Activated CD4-positive, CD25-positive, alpha-beta regulatory T cell treated with anti-CD3 and anti-CD28 coated beads, Interleukin-2, amount 50 U/mL, for 24 hours (primary cell): ENCODE measurements at regions not wholly inside any gene's neighbourhood (a gene's known extent, or its start where the extent isn't known, plus 50 kb on each side); places are given as distances from the start of the nearest gene placed in this dataset.

Experiments
- ATAC-seq, 2 donors: fragments of 150-1000 bp; cut with Tn5 transposase; one replicate each; pipeline ENCODE4 v1.10.0; 2021; ENCODE audit warnings: mild to moderate bottlenecking in 1 of 2, moderate library complexity in 1 of 2

- ATAC-seq = no peak
These were observed 271.0 kb upstream of the AMELY start for GRCh38 chrY:7182591-7182990.

- ATAC-seq = no peak
These were observed 266.1 kb upstream of the AMELY start for GRCh38 chrY:7177631-7178030.

GRCh38 chrY:7169475-7169874 is 257.9 kb upstream of the AMELY start:
- ATAC-seq = no peak

GRCh38 chrY:7141477-7141876 is 229.9 kb upstream of the AMELY start:
- ATAC-seq = no peak
